Epithelial cell of proximal tubule (primary cell): ENCODE measurements at regions not wholly inside any gene's neighbourhood (a gene's known extent, or its start where the extent isn't known, plus 50 kb on each side); places are given as distances from the start of the nearest gene placed in this dataset.

Source experiments
- DNase-seq: peaks from one replicate; pipeline ENCODE4 v3.0.0-alpha.2; 2011; ENCODE audit warnings: low read depth
- H3K4me3 ChIP-seq: 2 replicates; pipeline ENCODE4 v1.5.1; 2011; ENCODE audit warnings: low read depth, mild to moderate bottlenecking, low read length
- TF ChIP-seq, protein P1 (sequence below): conservative IDR thresholded peaks from 2 replicates; pipeline ENCODE4 v1.5.1; 2012; ENCODE audit warnings: low read depth, mild to moderate bottlenecking, low read length

- no peak for DNase-seq
- TF ChIP-seq, protein P1, sequence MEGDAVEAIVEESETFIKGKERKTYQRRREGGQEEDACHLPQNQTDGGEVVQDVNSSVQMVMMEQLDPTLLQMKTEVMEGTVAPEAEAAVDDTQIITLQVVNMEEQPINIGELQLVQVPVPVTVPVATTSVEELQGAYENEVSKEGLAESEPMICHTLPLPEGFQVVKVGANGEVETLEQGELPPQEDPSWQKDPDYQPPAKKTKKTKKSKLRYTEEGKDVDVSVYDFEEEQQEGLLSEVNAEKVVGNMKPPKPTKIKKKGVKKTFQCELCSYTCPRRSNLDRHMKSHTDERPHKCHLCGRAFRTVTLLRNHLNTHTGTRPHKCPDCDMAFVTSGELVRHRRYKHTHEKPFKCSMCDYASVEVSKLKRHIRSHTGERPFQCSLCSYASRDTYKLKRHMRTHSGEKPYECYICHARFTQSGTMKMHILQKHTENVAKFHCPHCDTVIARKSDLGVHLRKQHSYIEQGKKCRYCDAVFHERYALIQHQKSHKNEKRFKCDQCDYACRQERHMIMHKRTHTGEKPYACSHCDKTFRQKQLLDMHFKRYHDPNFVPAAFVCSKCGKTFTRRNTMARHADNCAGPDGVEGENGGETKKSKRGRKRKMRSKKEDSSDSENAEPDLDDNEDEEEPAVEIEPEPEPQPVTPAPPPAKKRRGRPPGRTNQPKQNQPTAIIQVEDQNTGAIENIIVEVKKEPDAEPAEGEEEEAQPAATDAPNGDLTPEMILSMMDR = no peak
- H3K4me3 ChIP-seq = no peak overlapping the region
Measured at GRCh38 chr3:77919244-77919643, 879.3 kb downstream of the ROBO2 start.

DNA sequence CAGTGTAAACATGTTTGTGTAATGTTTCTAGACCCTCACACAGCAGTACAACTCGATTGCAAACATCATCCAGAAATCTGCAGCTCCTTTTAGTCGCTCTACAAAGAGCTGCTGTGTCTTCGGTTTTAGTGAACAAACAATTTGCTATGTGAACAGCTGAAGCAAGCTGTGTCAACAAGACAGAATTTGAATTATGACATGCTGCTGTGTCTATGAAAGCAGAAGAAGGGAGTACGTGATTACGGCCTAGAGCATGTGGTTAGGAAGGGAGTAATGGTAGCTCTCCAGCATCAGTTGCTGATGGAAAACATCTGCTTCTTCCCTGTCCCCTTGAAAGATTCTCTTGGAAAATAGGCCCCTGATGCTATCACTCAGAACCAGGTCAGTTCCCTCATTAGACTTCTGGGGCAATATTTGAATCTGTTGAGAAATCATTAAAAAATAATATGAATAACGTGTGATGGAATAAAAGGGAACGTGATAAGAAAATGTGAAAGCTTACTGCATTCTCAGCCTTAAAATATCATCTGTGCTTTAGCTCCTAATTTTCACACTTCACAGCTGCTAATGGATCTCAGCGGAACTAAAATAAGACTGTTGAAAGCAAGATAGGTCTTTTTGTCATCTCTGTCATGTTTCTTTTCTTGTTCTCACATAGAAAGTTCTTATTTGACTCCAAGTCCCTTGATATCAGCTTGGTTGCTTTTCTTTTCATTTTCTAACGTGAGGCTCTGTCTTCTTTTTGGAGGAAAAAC lies 891.5 kb downstream of the ROBO2 start:
- DNase-seq = no peak
- TF ChIP-seq, protein P1 = no peak
- no peak overlapping the region for H3K4me3 ChIP-seq

DNA sequence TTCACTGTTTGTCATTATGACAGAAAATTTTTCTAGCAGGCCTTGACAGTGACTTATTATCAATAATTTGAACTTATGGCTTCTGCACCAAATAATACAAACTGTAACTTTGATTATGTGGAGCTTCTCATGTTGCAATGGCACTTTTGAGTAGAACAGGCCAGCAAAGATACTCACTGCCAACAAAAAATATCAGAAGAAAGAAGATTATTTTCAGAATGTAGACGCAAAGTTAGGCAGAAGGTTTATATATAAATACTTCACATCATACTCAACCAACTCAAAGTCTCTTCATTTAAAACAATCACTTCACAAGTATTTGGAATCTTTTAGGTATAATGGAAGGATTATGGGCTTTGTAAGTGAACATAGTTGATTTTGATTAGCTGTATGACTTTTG lies 893.0 kb downstream of the ROBO2 start:
- no peak overlapping the region for H3K4me3 ChIP-seq
- TF ChIP-seq, protein P1 = no peak
- DNase-seq = no peak

DNA sequence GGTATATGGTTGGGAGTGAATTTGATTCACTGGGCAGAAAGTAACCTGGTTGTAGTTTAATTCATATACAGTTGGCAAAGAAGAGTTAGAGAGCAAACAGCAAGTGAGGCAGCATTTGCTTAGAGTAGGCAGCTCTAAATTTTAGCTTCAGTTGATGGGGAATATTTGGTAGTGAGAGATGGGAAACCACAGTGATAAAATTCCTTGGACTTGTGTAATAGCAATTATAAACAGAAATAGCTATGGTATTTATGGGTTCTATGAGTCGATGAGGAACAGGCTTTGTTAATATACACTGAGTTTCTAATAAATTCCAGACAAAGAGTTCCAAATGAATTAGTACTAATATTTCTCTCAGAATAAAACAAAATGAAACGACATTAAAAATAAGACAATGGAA lies 894.0 kb downstream of the ROBO2 start:
- TF ChIP-seq, protein P1 = no peak
- no peak overlapping the region for H3K4me3 ChIP-seq
- no peak for DNase-seq

- no peak overlapping the region for H3K4me3 ChIP-seq
- no peak for DNase-seq
- TF ChIP-seq, protein P1 = no peak
Measured at GRCh38 chr3:77935418-77935817, 895.5 kb downstream of the ROBO2 start.

GRCh38 chr3:77939726-77940125 lies 899.8 kb downstream of the ROBO2 start:
- TF ChIP-seq, protein P1 = no peak
- H3K4me3 ChIP-seq = no peak overlapping the region
- DNase-seq = no peak

- TF ChIP-seq, protein P1 = no peak
- no peak overlapping the region for H3K4me3 ChIP-seq
- no peak for DNase-seq
Measured at GRCh38 chr3:77943598-77943997, 903.7 kb downstream of the ROBO2 start.
